IMR-90 (cell line): ENCODE measurements at regions not wholly inside any gene's neighbourhood (a gene's known extent, or its start where the extent isn't known, plus 50 kb on each side); places are given as distances from the start of the nearest gene placed in this dataset.

Source experiments
- ATAC-seq: fragments of 200-7000 bp; cut with Tn5 transposase; 2 replicates; pipeline ENCODE4 v1.9.1; 2020; ENCODE audit warnings: low read depth, mild to moderate bottlenecking, moderate library complexity
- BruUV-seq: library from RNA; stranded (reverse); fragments of 400-500 nt; replicated peaks from 2 replicates; lab custom pipeline; 2021; lab: Mats Ljungman, UMichigan
- CTCF ChIA-PET: fragments of 300-600 bp; formaldehyde crosslinking; extraction: SDS; loops from one replicate; lab custom pipeline; 2021; ENCODE audit warnings: antibody characterized with exemption; lab: Yijun Ruan, JAX
- POLR2A ChIA-PET: fragments of 300-600 bp; sonication (Branson Sonifier 250); formaldehyde crosslinking; loops from one replicate; lab custom pipeline; 2022; ENCODE audit warnings: antibody characterized with exemption; ENCODE audit not compliant: unreplicated experiment; lab: Charles Lee
- DNase-seq: peaks from one replicate; pipeline ENCODE4 v3.0.0; 2013
- H2AFZ ChIP-seq: replicated peaks from 2 replicates; pipeline ENCODE3; 2013; ENCODE audit warnings: low read length, mild to moderate bottlenecking; ENCODE audit not compliant: poor library complexity
- H2AK5ac ChIP-seq: 2 replicates; pipeline ENCODE4 v1.6.1; 2013; ENCODE audit warnings: low read depth, low read length, inconsistent platforms
- H2AK9ac ChIP-seq: replicated peaks from 2 replicates; pipeline ENCODE3; 2013; ENCODE audit warnings: mild to moderate bottlenecking, low read depth, low read length, moderate library complexity; ENCODE audit not compliant: poor library complexity
- H2BK120ac ChIP-seq: 2 replicates; pipeline ENCODE4 v1.6.1; 2013; ENCODE audit warnings: low read depth, low read length, inconsistent platforms
- H2BK15ac ChIP-seq: 3 replicates; pipeline ENCODE4 v1.6.1; 2013; ENCODE audit warnings: low read depth, low read length, inconsistent platforms
- H2BK20ac ChIP-seq: 2 replicates; pipeline ENCODE4 v1.6.1; 2013; ENCODE audit warnings: low read depth, mild to moderate bottlenecking, inconsistent platforms, low read length, moderate library complexity
- H2BK5ac ChIP-seq: 2 replicates; pipeline ENCODE4 v1.6.1; 2013; ENCODE audit warnings: mild to moderate bottlenecking, low read depth, low read length, inconsistent platforms; ENCODE audit not compliant: poor library complexity, severe bottlenecking
- H3K14ac ChIP-seq: replicated peaks from 2 replicates; pipeline ENCODE4 v1.6.1; 2013; ENCODE audit warnings: low read depth, low read length, inconsistent platforms
- H3K18ac ChIP-seq: 2 replicates; pipeline ENCODE4 v1.6.1; 2013; ENCODE audit warnings: low read depth, low read length, control low read depth
- H3K23ac ChIP-seq: 2 replicates; pipeline ENCODE4 v1.6.1; 2013; ENCODE audit warnings: low read depth, low read length, inconsistent platforms
- H3K27ac ChIP-seq: 2 replicates; pipeline ENCODE4 v1.5.1; 2013; ENCODE audit warnings: mild to moderate bottlenecking, control low read depth, low read length; ENCODE audit not compliant: insufficient read depth
- H3K27me3 ChIP-seq: 2 replicates; pipeline ENCODE4 v1.6.1; 2013; ENCODE audit warnings: low read length; ENCODE audit not compliant: control insufficient read depth, insufficient read depth
- H3K36me3 ChIP-seq: 2 replicates; pipeline ENCODE4 v1.6.1; 2013; ENCODE audit warnings: low read length, mixed read lengths; ENCODE audit not compliant: control insufficient read depth, insufficient read depth
- H3K4ac ChIP-seq: 2 replicates; pipeline ENCODE4 v1.6.1; 2013; ENCODE audit warnings: low read depth, low read length, inconsistent platforms
- H3K4me1 ChIP-seq: 2 replicates; pipeline ENCODE4 v1.6.1; 2013; ENCODE audit warnings: low read length, mixed read lengths; ENCODE audit not compliant: control insufficient read depth, insufficient read depth
- H3K4me2 ChIP-seq: 2 replicates; pipeline ENCODE4 v1.6.1; 2013; ENCODE audit warnings: low read depth, mild to moderate bottlenecking, control low read depth, low read length, moderate library complexity
- H3K4me3 ChIP-seq: 2 replicates; pipeline ENCODE4 v1.5.1; 2013; ENCODE audit warnings: low read depth, mild to moderate bottlenecking, control low read depth, low read length, moderate library complexity; ENCODE audit not compliant: insufficient read depth
- H3K56ac ChIP-seq: 2 replicates; pipeline ENCODE4 v1.6.1; 2013; ENCODE audit warnings: low read length, inconsistent platforms; ENCODE audit not compliant: insufficient read depth; ENCODE audit errors: extremely low read depth
- H3K79me1 ChIP-seq, 2 experiments: 2 replicates each; pipeline ENCODE4 v1.6.1; 2013; ENCODE audit warnings: low read length in 2 of 2, inconsistent platforms in 1 of 2, low read depth in 1 of 2
- H3K9ac ChIP-seq: 2 replicates; pipeline ENCODE4 v1.6.1; 2013; ENCODE audit warnings: low read depth, low read length, control low read depth
- H3K9me1 ChIP-seq: 2 replicates; pipeline ENCODE4 v1.6.1; 2013; ENCODE audit warnings: low read length, inconsistent platforms; ENCODE audit not compliant: insufficient read depth
- H3K9me3 ChIP-seq: 2 replicates; pipeline ENCODE4 v1.6.1; 2013; ENCODE audit warnings: low read length; ENCODE audit not compliant: control insufficient read depth, insufficient read depth
- H4K20me1 ChIP-seq: 2 replicates; pipeline ENCODE4 v1.6.1; 2013; ENCODE audit warnings: low read length, inconsistent platforms; ENCODE audit not compliant: insufficient read depth
- H4K5ac ChIP-seq: 2 replicates; pipeline ENCODE4 v1.6.1; 2013; ENCODE audit warnings: mild to moderate bottlenecking, low read depth, low read length, control low read depth
- H4K8ac ChIP-seq, 2 experiments: 2 replicates each; pipeline ENCODE4 v1.6.1; 2013; ENCODE audit warnings: low read depth in 2 of 2, low read length in 2 of 2, control low read depth in 1 of 2, inconsistent platforms in 1 of 2
- H4K91ac ChIP-seq: 2 replicates; pipeline ENCODE4 v1.6.1; 2013; ENCODE audit warnings: low read depth, low read length, inconsistent platforms; ENCODE audit not compliant: insufficient read depth
- BHLHE40 ChIP-seq: fragments of 150-350 bp; IDR thresholded peaks from 2 replicates; pipeline ENCODE4 v1.6.1; 2016; ENCODE audit warnings: mild to moderate bottlenecking, low read depth, low read length
- CEBPB ChIP-seq: IDR thresholded peaks from 2 replicates; pipeline ENCODE4 v1.6.1; 2012; ENCODE audit warnings: low read depth, low read length, improper control_type of control experiment
- CHD1 ChIP-seq: IDR thresholded peaks from 2 replicates; pipeline ENCODE4 v1.6.1; 2012; ENCODE audit warnings: low read depth, low read length, improper control_type of control experiment
- CTCF ChIP-seq: conservative IDR thresholded peaks from 2 replicates; pipeline ENCODE4 v1.5.1; 2012; ENCODE audit warnings: mild to moderate bottlenecking, low read depth, low read length, improper control_type of control experiment
- ELK1 ChIP-seq: fragments of 150-350 bp; IDR thresholded peaks from 2 replicates; pipeline ENCODE4 v1.6.1; 2016; ENCODE audit warnings: low read depth, mild to moderate bottlenecking, low read length, moderate library complexity, borderline replicate concordance
- FOS ChIP-seq: fragments of 150-350 bp; IDR thresholded peaks from 2 replicates; pipeline ENCODE4 v1.6.1; 2016; ENCODE audit warnings: low read depth, low read length
- MAFK ChIP-seq: IDR thresholded peaks from 2 replicates; pipeline ENCODE4 v1.6.1; 2012; ENCODE audit warnings: low read depth, low read length, improper control_type of control experiment
- MAZ ChIP-seq: IDR thresholded peaks from 2 replicates; pipeline ENCODE4 v1.6.1; 2012; ENCODE audit warnings: low read depth, mild to moderate bottlenecking, low read length, improper control_type of control experiment, moderate library complexity, borderline replicate concordance
- MXI1 ChIP-seq: IDR thresholded peaks from 2 replicates; pipeline ENCODE4 v1.6.1; 2012; ENCODE audit warnings: low read depth, mild to moderate bottlenecking, low read length, moderate library complexity, borderline replicate concordance
- NFE2L2 ChIP-seq: fragments of 150-350 bp; IDR thresholded peaks from 2 replicates; pipeline ENCODE4 v1.6.1; 2016; ENCODE audit warnings: low read depth, mild to moderate bottlenecking, low read length
- POLR2A ChIP-seq: IDR thresholded peaks from 2 replicates; pipeline ENCODE4 v1.6.1; 2012; ENCODE audit warnings: mild to moderate bottlenecking, low read depth, low read length
- RAD21 ChIP-seq: IDR thresholded peaks from 2 replicates; pipeline ENCODE4 v1.6.1; 2012; ENCODE audit warnings: low read length, improper control_type of control experiment
- RCOR1 ChIP-seq: IDR thresholded peaks from 2 replicates; pipeline ENCODE4 v1.6.1; 2012; ENCODE audit warnings: mild to moderate bottlenecking, low read length, improper control_type of control experiment; ENCODE audit not compliant: insufficient replicate concordance
- RFX5 ChIP-seq: IDR thresholded peaks from 2 replicates; pipeline ENCODE4 v1.8.0; 2012; ENCODE audit warnings: low read depth, mild to moderate bottlenecking, low read length, moderate library complexity
- SMC3 ChIP-seq: fragments of 150-350 bp; IDR thresholded peaks from 2 replicates; pipeline ENCODE4 v1.6.1; 2016; ENCODE audit warnings: low read depth, mild to moderate bottlenecking, antibody characterized with exemption, low read length, moderate library complexity
- USF2 ChIP-seq: fragments of 150-350 bp; IDR thresholded peaks from 2 replicates; pipeline ENCODE4 v1.6.1; 2017; ENCODE audit warnings: mild to moderate bottlenecking, antibody characterized with exemption, low read length, low read depth
- WGBS, 2 experiments: methylation state at CpG; one replicate each; pipeline versions ENCODE4 v1.1.5 to v1.1.7; 2013; ENCODE audit warnings: missing lambda C conversion rate in 2 of 2; ENCODE audit not compliant: insufficient read length in 1 of 2; ENCODE audit errors: extremely low coverage in 2 of 2; 5-methylcytosine and 5-hydroxymethylcytosine counted together
- dilution Hi-C: fragments of 300-500 bp; cut with HindIII; formaldehyde crosslinking; loops from one replicate; pipeline ENCODE4 v1.14.3; 2018; ENCODE audit warnings: low sequenced_read_pairs; ENCODE audit not compliant: unreplicated experiment
- in situ Hi-C: fragments of 300-500 bp; cut with MboI; formaldehyde crosslinking; loops from 3 replicates; pipeline ENCODE4 v1.14.3; 2019; ENCODE audit warnings: low sequenced_read_pairs, inconsistent platforms, mixed read lengths
- intact Hi-C: fragments of 100-400 bp; cut with micrococcal nuclease; formaldehyde crosslinking; loops from 2 replicates; pipeline ENCODE4 v1.10.0; 2022

GRCh38 chr18:28690100-28690499, 513.2 kb upstream of the CDH2 start:
- no peak overlapping the region for H2BK5ac ChIP-seq
- H3K27me3 ChIP-seq = no peaks in the 10 kb centered on the region
- no peak overlapping the region for H2BK120ac ChIP-seq
- DNase-seq = no peak
- H2AK9ac ChIP-seq = no peak overlapping the region
- no peak overlapping the region for H2BK15ac ChIP-seq
- H3K4ac ChIP-seq = no peak overlapping the region
- no peak overlapping the region for H3K18ac ChIP-seq
- H3K14ac ChIP-seq = no peak overlapping the region
- TF ChIP-seq SMC3 = no peak
- no peak for TF ChIP-seq FOS
- TF ChIP-seq RAD21 = no peak
- TF ChIP-seq MAZ = no peak
- no peak for TF ChIP-seq ELK1
- TF ChIP-seq BHLHE40 = no peak
- no peak for TF ChIP-seq CTCF
- no peak for TF ChIP-seq MAFK
- no peak for TF ChIP-seq RFX5
- no peak for TF ChIP-seq NFE2L2
- no peak for TF ChIP-seq CHD1
- TF ChIP-seq CEBPB = no peak
- no peak for TF ChIP-seq POLR2A
- TF ChIP-seq MXI1 = no peak
- TF ChIP-seq USF2 = no peak
- TF ChIP-seq RCOR1 = no peak
- no peaks in the 10 kb centered on the region for H3K79me1 ChIP-seq
- no peak overlapping the region for H4K91ac ChIP-seq
- H3K4me1 ChIP-seq = no peaks in the 10 kb centered on the region
- no peak overlapping the region for H2AFZ ChIP-seq
- intact Hi-C loops (no loop called here), in situ Hi-C loops (no loop called here), dilution Hi-C loops (no loop called here)
- no peak for ATAC-seq
- no peak overlapping the region for H4K5ac ChIP-seq
- no peak overlapping the region for H3K9ac ChIP-seq
- no peaks in the 10 kb centered on the region for H3K9me1 ChIP-seq
- WGBS, 2 experiments = 33% methylated on average over 2 of the region's 5 CpGs; no CpG with 5 or more reads in 1 of the 2 experiments
- no TSS peak for BruUV-seq
- no peaks in the 10 kb centered on the region for H4K20me1 ChIP-seq
- no peak overlapping the region for H4K8ac ChIP-seq
- H2BK20ac ChIP-seq = no peak overlapping the region
- no peaks in the 10 kb centered on the region for H3K9me3 ChIP-seq
- H3K4me2 ChIP-seq = no peak overlapping the region
- ChIA-PET POLR2A (no interaction called here), CTCF (interaction anchor here (0.6 kb wide), 1 partner anchor 9 kb away, joined by 3 read pairs; no protein-coding TSS in a partner anchor)
- no peak overlapping the region for H3K4me3 ChIP-seq
- H2AK5ac ChIP-seq = no peak overlapping the region
- no peak overlapping the region for H3K56ac ChIP-seq
- H3K27ac ChIP-seq = no peak overlapping the region
- H3K36me3 ChIP-seq = no peaks in the 10 kb centered on the region
- H3K23ac ChIP-seq = no peak overlapping the region
